GM12874 (cell line): ENCODE measurements at regions not wholly inside any gene's neighbourhood (a gene's known extent, or its start where the extent isn't known, plus 50 kb on each side); places are given as distances from the start of the nearest gene placed in this dataset.

ENCODE experiments used
- TF ChIP-seq, protein P1 (sequence below): IDR thresholded peaks from 2 replicates; pipeline ENCODE4 v1.5.1; 2011; ENCODE audit warnings: low read depth, mild to moderate bottlenecking, control low read depth, low read length, moderate library complexity; ENCODE audit not compliant: insufficient read depth

DNA sequence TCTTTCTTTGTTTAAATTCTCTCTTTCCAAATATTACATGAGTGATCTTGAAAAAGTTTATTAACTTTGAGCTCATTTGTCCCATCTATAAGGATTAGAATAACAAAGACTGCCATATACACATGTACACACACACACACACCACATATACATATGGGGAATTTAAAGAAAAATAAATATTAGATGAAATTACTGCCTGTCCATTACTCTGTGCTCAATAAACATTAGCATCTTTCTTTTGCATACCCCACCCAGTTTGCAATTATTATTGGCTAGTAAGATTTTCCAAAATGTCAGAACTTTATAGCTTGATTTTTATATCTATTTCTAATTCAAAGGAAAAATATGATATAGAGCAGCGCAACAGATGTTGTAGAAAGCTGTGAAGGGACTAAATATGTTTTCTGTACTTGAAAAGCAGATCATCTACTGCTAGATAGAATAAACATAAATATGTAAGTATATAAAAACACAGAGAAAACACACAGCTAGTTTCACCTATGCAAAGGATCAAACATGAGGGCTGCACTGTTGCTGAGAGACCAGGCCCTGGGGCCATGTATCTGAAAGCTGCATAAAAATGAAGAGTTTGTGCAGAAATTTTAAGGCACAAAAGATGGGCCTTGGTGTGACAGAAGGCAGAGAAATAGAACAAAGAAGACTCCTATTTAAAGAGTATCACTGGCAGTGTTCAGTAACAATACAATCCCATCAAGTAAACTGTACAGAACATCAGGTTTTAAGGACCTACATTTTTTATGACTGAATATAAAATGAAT, 114.2 kb upstream of the NECTIN3 start:
- TF ChIP-seq, protein P1, sequence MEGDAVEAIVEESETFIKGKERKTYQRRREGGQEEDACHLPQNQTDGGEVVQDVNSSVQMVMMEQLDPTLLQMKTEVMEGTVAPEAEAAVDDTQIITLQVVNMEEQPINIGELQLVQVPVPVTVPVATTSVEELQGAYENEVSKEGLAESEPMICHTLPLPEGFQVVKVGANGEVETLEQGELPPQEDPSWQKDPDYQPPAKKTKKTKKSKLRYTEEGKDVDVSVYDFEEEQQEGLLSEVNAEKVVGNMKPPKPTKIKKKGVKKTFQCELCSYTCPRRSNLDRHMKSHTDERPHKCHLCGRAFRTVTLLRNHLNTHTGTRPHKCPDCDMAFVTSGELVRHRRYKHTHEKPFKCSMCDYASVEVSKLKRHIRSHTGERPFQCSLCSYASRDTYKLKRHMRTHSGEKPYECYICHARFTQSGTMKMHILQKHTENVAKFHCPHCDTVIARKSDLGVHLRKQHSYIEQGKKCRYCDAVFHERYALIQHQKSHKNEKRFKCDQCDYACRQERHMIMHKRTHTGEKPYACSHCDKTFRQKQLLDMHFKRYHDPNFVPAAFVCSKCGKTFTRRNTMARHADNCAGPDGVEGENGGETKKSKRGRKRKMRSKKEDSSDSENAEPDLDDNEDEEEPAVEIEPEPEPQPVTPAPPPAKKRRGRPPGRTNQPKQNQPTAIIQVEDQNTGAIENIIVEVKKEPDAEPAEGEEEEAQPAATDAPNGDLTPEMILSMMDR = no peak

DNA sequence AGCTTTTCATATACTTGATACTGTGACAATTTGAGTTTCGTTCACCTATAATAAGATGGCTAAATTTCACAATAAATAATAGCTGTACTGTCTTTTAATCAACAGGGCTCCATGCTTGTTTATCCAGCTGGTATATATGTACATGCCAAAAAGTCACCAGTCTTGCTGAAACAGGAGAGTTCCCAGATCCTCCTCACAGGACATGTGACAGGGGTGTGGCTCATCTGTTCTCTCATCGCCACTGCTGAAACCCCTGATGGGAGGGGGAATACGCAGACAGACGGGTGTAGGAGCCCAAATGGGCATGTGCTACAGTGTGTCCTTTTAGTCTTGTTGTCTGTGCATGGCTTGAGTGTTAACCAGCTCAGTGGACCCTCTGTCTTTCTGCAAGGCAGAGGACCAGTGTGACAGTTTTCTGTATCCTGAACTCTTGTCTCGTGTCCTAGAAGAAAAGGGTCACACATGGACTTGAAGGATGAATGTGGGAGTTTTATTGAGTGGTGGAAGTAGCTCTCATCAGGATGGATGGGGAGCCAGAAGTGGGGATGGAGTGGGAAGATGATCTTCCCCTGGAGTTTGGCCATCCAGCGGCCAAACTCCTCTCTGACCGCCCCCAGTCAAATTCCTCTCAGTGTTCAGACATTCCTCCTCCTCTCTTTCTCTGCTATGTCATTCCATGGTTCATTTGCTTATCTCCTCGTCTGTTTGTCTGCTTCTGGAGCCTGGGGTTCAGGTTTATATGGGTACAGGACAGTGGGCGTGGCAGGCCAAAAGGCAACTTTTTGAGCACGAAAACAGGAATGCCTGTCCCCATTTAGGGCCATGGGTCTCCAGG, 113.1 kb upstream of the NECTIN3 start:
- TF ChIP-seq, protein P1 = no peak

DNA sequence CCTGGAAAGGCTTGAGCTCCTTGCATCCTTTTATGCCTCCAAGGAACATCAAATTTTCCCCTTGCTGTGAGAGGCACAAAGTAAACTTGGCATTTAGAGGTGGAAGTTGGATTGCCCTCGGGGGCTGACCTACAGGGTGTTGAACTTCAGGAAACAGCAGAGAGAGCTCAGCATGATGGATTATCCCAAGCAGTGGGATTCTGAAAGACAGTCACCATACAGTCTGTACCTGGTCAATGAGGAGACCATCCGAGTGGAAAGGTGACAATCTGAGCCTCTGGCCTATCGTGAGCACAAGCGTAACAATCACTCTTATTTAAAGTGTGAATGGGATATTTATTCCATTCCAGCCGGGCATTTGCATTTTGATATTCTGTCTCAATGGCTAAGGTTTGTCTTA, 105.6 kb upstream of the NECTIN3 start:
- TF ChIP-seq, protein P1 = no peak

DNA sequence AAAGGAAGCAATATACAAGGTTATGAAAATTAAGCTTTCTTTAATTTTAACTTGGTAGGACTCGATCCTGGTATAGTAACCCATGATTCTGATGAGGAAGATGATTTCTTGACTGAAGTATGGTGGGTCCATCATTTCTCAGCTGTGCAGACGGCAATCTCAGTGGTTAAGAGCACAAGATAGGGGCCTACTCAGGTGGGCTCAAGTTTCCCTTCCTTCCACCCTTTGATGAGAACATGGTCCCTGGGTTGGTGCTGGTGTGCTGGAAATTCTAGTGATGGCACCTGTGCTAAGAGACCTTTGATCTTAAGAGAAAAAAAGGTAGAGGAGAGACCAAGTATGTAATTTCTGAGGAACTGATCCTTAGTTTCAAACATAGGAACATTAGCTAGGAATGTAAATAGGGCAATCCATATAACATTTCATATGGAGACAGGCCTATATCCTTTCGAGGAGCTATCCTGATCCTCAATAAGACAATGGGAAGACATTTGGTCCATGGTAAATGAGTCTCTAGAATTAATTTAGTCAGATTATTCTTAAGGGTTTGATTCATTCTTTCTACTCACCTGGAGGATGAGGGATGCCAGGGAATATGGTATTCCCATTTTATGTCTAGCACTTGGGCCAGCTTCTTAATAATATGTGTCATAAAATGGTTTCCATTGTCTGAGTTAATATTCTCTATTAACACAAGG, 104.5 kb upstream of the NECTIN3 start:
- TF ChIP-seq, protein P1 = no peak

DNA sequence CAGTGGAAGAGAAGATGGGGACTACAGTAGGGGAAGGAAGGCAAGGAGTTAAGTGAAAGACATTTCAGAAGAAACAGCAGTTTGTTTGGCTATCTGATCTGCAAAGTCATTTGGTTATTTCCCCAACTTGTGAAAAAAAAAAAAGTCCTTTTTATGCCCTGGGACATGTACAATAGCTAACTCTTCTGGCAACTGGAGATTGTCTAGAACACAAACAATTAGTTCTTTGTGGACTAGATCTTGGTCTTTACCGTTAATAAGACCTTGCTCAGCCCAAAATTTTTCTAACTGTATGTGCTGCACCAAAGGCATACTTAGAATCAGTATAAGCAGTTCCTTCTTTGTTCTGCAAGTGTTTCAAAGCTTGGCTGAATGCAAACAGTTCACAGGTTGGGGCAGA, 103.5 kb upstream of the NECTIN3 start:
- TF ChIP-seq, protein P1 = no peak

DNA sequence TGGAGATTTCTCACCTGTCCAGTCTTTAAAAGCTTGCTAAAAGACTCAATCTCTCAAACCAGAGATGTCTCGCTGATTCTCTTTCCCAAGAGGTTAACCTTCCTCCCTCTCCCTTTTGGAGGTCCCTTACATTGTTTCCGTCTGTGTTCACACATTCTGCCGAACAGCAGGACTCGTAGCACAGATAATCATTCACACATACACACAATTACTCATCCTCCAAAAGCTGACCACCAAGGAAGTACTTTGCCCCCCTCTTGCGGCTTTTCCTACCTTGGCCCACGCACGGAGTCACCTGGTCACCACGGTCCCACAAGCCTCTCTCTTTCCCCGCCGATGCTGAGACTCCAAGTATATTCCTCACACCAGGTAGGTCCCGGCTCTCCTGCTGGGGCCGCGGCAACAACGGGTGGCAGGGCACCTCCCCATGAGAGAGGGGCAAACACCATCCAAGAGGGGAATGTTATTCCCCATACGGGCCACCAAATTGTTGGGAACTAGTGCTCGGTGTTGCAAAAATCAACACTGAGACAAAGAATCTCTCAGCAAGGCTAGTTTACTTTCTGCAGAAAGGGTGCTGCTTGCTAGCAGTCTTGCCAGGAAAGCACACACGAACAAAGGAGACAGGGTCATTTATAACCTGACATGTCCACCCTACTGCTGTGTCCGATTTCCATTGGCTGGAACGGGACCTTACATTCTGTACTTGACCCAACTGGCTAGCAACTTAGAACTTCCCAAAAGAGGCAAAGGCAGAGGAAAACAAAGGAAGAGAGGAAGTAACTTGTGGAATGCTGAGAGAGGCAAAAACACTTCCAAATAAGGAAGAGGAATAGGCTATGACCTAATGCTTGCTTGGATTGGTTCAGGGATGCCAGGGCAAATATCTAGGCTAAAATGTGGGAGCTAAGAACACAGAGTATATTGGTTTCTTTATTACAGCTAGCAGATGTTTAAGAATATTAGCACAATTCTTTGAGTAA, 102.1 kb upstream of the NECTIN3 start:
- TF ChIP-seq, protein P1 = no peak
